H1 (cell line): ENCODE measurements at regions not wholly inside any gene's neighbourhood (a gene's known extent, or its start where the extent isn't known, plus 50 kb on each side); places are given as distances from the start of the nearest gene placed in this dataset.

Source experiments
- CTCF ChIA-PET: fragments of 300-600 bp; sonication (Branson Sonifier 250); formaldehyde crosslinking; loops from one replicate; lab custom pipeline; 2021; ENCODE audit not compliant: partially characterized antibody; lab: Charles Lee
- POLR2A ChIA-PET: fragments of 300-600 bp; sonication (Branson Sonifier 250); formaldehyde crosslinking; loops from one replicate; lab custom pipeline; 2021; ENCODE audit warnings: inconsistent platforms; ENCODE audit not compliant: partially characterized antibody; lab: Charles Lee
- DNase-seq, 2 experiments: peaks; one replicate each; pipeline versions ENCODE4 v3.0.0 to v3.0.0-alpha.2; 2010 to 2022; ENCODE audit warnings: low spot score in 2 of 2, low read depth in 1 of 2, mixed read lengths in 1 of 2
- FAIRE-seq: peaks from 2 replicates; lab custom pipeline; 2011; peaks lifted over from hg19 to GRCh38; lab: Jason Lieb, UNC
- H2AFZ ChIP-seq: 2 replicates; pipeline ENCODE4 v1.8.1; 2012; ENCODE audit warnings: low read length, inconsistent platforms
- H2AK5ac ChIP-seq: 2 replicates; pipeline ENCODE4 v1.6.1; 2013; ENCODE audit warnings: low read depth, low read length
- H2BK120ac ChIP-seq: replicated peaks from 2 replicates; pipeline ENCODE3; 2013; ENCODE audit warnings: low read depth, low read length, inconsistent platforms
- H2BK12ac ChIP-seq: 2 replicates; pipeline ENCODE4 v1.6.1; 2013; ENCODE audit warnings: low read depth, low read length
- H2BK15ac ChIP-seq: 2 replicates; pipeline ENCODE4 v1.6.1; 2013; ENCODE audit warnings: low read length
- H2BK20ac ChIP-seq: 2 replicates; pipeline ENCODE4 v1.6.1; 2013; ENCODE audit warnings: low read length
- H2BK5ac ChIP-seq: 2 replicates; pipeline ENCODE4 v1.6.1; 2013; ENCODE audit warnings: low read depth, low read length
- H3K14ac ChIP-seq: 2 replicates; pipeline ENCODE4 v1.6.1; 2013; ENCODE audit warnings: inconsistent platforms; ENCODE audit not compliant: insufficient read length
- H3K18ac ChIP-seq: 2 replicates; pipeline ENCODE4 v1.6.1; 2013; ENCODE audit warnings: low read length; ENCODE audit errors: extremely low read depth
- H3K23ac ChIP-seq: 2 replicates; pipeline ENCODE4 v1.6.1; 2013; ENCODE audit warnings: inconsistent platforms; ENCODE audit not compliant: insufficient read length
- H3K23me2 ChIP-seq: 2 replicates; pipeline ENCODE4 v1.6.1; 2013; ENCODE audit warnings: low read depth, low read length
- H3K27ac ChIP-seq: 2 replicates; pipeline ENCODE4 v1.6.1; 2011; ENCODE audit warnings: low read depth, low read length, inconsistent platforms
- H3K27me3 ChIP-seq, 4 experiments: replicated peaks in 1 of 4; 1 replicate in 1 of 4; 2 replicates in 3 of 4; pipeline versions ENCODE4 v1.6.1 to v1.8.1; 2011 to 2013; ENCODE audit warnings: low read length in 3 of 4, mild to moderate bottlenecking in 3 of 4, inconsistent platforms in 2 of 4, mixed read lengths in 2 of 4, moderate library complexity in 1 of 4; ENCODE audit not compliant: control insufficient read depth in 3 of 4, insufficient read depth in 3 of 4; ENCODE audit errors: extremely low read depth in 1 of 4
- H3K36me3 ChIP-seq, 4 experiments: 2 replicates each; pipeline versions ENCODE4 v1.6.1 to v1.8.1; 2011 to 2013; ENCODE audit warnings: mild to moderate bottlenecking in 4 of 4, low read length in 3 of 4, moderate library complexity in 2 of 4, control low read depth in 1 of 4, inconsistent platforms in 1 of 4; ENCODE audit not compliant: insufficient read depth in 4 of 4, control insufficient read depth in 2 of 4
- H3K4ac ChIP-seq: replicated peaks from 2 replicates; pipeline ENCODE3; 2013; ENCODE audit warnings: low read length, low read depth, mixed read lengths, inconsistent platforms; ENCODE audit not compliant: insufficient read length
- H3K4me1 ChIP-seq, 4 experiments: replicated peaks in 1 of 4; 1 replicate in 1 of 4; 2 replicates in 3 of 4; pipeline versions ENCODE4 v1.6.1 to v1.8.1; 2011 to 2013; ENCODE audit warnings: low read length in 3 of 4, inconsistent platforms in 2 of 4, mixed read lengths in 1 of 4; ENCODE audit not compliant: insufficient read depth in 4 of 4, control insufficient read depth in 3 of 4
- H3K4me2 ChIP-seq, 2 experiments: 2 replicates each; pipeline versions ENCODE4 v1.6.1 to v1.8.1; 2011 to 2013; ENCODE audit warnings: low read depth in 2 of 2, low read length in 2 of 2, control low read depth in 1 of 2, inconsistent platforms in 1 of 2, mild to moderate bottlenecking in 1 of 2; ENCODE audit not compliant: insufficient read depth in 1 of 2
- H3K4me3 ChIP-seq, 4 experiments: fragments of 200-600, 300-600 bp in 1 of 4; sonication (generic), shearing (Covaris generic), sonication (Bioruptor Twin) in 1 of 4; 2 replicates each; pipeline versions ENCODE4 v1.5.1 to v1.8.1; 2011 to 2016; ENCODE audit warnings: low read length in 4 of 4, low read depth in 3 of 4, control low read depth in 2 of 4, inconsistent platforms in 2 of 4, mild to moderate bottlenecking in 2 of 4, mixed read lengths in 1 of 4, moderate library complexity in 1 of 4; ENCODE audit not compliant: insufficient read depth in 2 of 4; ENCODE audit errors: extremely low read depth in 1 of 4
- H3K56ac ChIP-seq: replicated peaks from 2 replicates; pipeline ENCODE3; 2013; ENCODE audit warnings: low read depth, mild to moderate bottlenecking, mixed read lengths, low read length, inconsistent platforms; ENCODE audit not compliant: insufficient read length
- H3K79me1 ChIP-seq: 2 replicates; pipeline ENCODE4 v1.6.1; 2013; ENCODE audit warnings: low read depth, low read length, control low read depth
- H3K79me2 ChIP-seq, 2 experiments: 2 replicates each; pipeline versions ENCODE4 v1.6.1 to v1.8.1; 2012 to 2013; ENCODE audit warnings: low read length in 2 of 2, mild to moderate bottlenecking in 2 of 2, inconsistent platforms in 1 of 2; ENCODE audit not compliant: insufficient read depth in 2 of 2, control insufficient read depth in 1 of 2
- H3K9ac ChIP-seq, 4 experiments: replicated peaks in 1 of 4; 1 replicate in 1 of 4; 2 replicates in 3 of 4; pipeline versions ENCODE4 v1.6.1 to v1.8.1; 2011 to 2013; ENCODE audit warnings: low read depth in 3 of 4, low read length in 3 of 4, control low read depth in 2 of 4, mild to moderate bottlenecking in 2 of 4, moderate library complexity in 2 of 4, inconsistent platforms in 1 of 4; ENCODE audit errors: extremely low read depth in 1 of 4
- H3K9me3 ChIP-seq, 2 experiments: 2 replicates each; pipeline versions ENCODE4 v1.6.1 to v1.8.1; 2012 to 2013; ENCODE audit warnings: mild to moderate bottlenecking in 2 of 2, moderate library complexity in 2 of 2, control low read depth in 1 of 2, inconsistent platforms in 1 of 2, low read depth in 1 of 2, low read length in 1 of 2, mixed read lengths in 1 of 2; ENCODE audit not compliant: insufficient read depth in 2 of 2
- H4K20me1 ChIP-seq, 2 experiments: replicated peaks in 1 of 2; 2 replicates each; pipeline versions ENCODE3 to v1.8.1; 2011 to 2013; ENCODE audit warnings: inconsistent platforms in 2 of 2, low read length in 2 of 2, mild to moderate bottlenecking in 1 of 2; ENCODE audit not compliant: insufficient read depth in 2 of 2, control insufficient read depth in 1 of 2
- H4K5ac ChIP-seq: 2 replicates; pipeline ENCODE4 v1.6.1; 2013; ENCODE audit warnings: low read length, low read depth, mixed read lengths, inconsistent platforms; ENCODE audit not compliant: insufficient read length
- H4K8ac ChIP-seq: 2 replicates; pipeline ENCODE4 v1.8.0; 2013; ENCODE audit warnings: mild to moderate bottlenecking, moderate library complexity, low read length, inconsistent platforms; ENCODE audit not compliant: insufficient read depth; ENCODE audit errors: extremely low read depth
- H4K91ac ChIP-seq: replicated peaks from 2 replicates; pipeline ENCODE3; 2013; ENCODE audit warnings: low read length, mixed read lengths, inconsistent platforms; ENCODE audit not compliant: insufficient read length
- ASH2L ChIP-seq: fragments of 200-600, 300-600 bp; sonication (generic); IDR thresholded peaks from one replicate; pipeline ENCODE4 v1.7.1; 2017; ENCODE audit warnings: low read length
- CBX8 ChIP-seq: fragments of 300-800, 300-1000 bp; sonication (generic); IDR thresholded peaks from 2 replicates; pipeline ENCODE4 v1.7.1; 2016; ENCODE audit warnings: low read depth, low read length, borderline replicate concordance
- CEBPB ChIP-seq: IDR thresholded peaks from 2 replicates; pipeline ENCODE4 v1.6.1; 2012; ENCODE audit warnings: low read depth, low read length
- CHD2 ChIP-seq: IDR thresholded peaks from 2 replicates; pipeline ENCODE4 v1.6.1; 2012; ENCODE audit warnings: low read length, improper control_type of control experiment
- CREB1 ChIP-seq: IDR thresholded peaks from 2 replicates; pipeline ENCODE4 v1.6.1; 2012; ENCODE audit warnings: inconsistent platforms
- JUN ChIP-seq: IDR thresholded peaks from 2 replicates; pipeline ENCODE4 v1.6.1; 2011; ENCODE audit warnings: low read depth, mild to moderate bottlenecking, improper control_type of control experiment, low read length
- KDM4A ChIP-seq: IDR thresholded peaks from one replicate; pipeline ENCODE4 v1.7.1; 2012; ENCODE audit warnings: low read depth, mild to moderate bottlenecking, moderate library complexity, low read length, inconsistent platforms; ENCODE audit not compliant: severe bottlenecking
- SAP30 ChIP-seq: fragments of 300-600 bp; sonication (generic); IDR thresholded peaks from 2 replicates; pipeline ENCODE4 v1.7.1; 2012; ENCODE audit warnings: low read length, moderate library complexity, mild to moderate bottlenecking, inconsistent platforms; ENCODE audit not compliant: insufficient read depth, insufficient replicate concordance
- SIN3A ChIP-seq, 2 experiments: IDR thresholded peaks in 1 of 2; conservative IDR thresholded peaks in 1 of 2; 2 replicates each; pipeline ENCODE4 v1.6.1; 2011 to 2012; ENCODE audit warnings: low read length in 2 of 2, improper control_type of control experiment in 1 of 2, low read depth in 1 of 2, mild to moderate bottlenecking in 1 of 2
- SIRT6 ChIP-seq: IDR thresholded peaks from one replicate; pipeline ENCODE4 v1.7.1; 2012; ENCODE audit warnings: low read length, inconsistent platforms
- TAF1 ChIP-seq: IDR thresholded peaks from 2 replicates; pipeline ENCODE4 v1.6.1; 2011; ENCODE audit warnings: mild to moderate bottlenecking, low read depth, low read length
- WGBS, 2 experiments: shearing (Covaris generic) in 1 of 2; methylation state at CpG; one replicate each; pipeline versions ENCODE4 v1.1.6 to v1.1.7; 2013 to 2015; ENCODE audit warnings: low lambda C conversion rate in 2 of 2, mixed read lengths in 2 of 2, inconsistent platforms in 1 of 2, low coverage in 1 of 2, missing lambda C conversion rate in 1 of 2; ENCODE audit not compliant: insufficient replicate concordance in 2 of 2, insufficient coverage in 1 of 2, insufficient read length in 1 of 2; ENCODE audit errors: extremely low coverage in 1 of 2, missing lambda C conversion rate in 1 of 2; 5-methylcytosine and 5-hydroxymethylcytosine counted together

GRCh38 chr10:87603769-87604168 lies 55.9 kb upstream of the PAPSS2 start:
- H3K4me1 ChIP-seq: peaks cover 0 to 10% (median 6%) of the 10 kb centered on the region in 4 experiments; a peak in 5 of 7 replicates
- no peaks in the 10 kb centered on the region for H3K23me2 ChIP-seq
- H4K5ac ChIP-seq: no peak overlapping the region
- no peaks in the 10 kb centered on the region for H3K79me1 ChIP-seq
- no peak overlapping the region for H3K4ac ChIP-seq
- no peak overlapping the region for H3K27ac ChIP-seq
- no peak overlapping the region for H3K23ac ChIP-seq
- ChIA-PET CTCF (interaction anchor here (0.9 kb wide), 1 partner anchor 42 kb away, joined by 3 read pairs; no protein-coding TSS in a partner anchor), POLR2A (interaction anchor here (1.1 to 1.2 kb wide), 3 partner anchors 8 to 23 kb away, joined by 3 read pairs; no protein-coding TSS in a partner anchor)
- no peak overlapping the region for H2BK120ac ChIP-seq
- H2AFZ ChIP-seq: no peak overlapping the region; the same call in 1 of the 2 replicates
- no peaks in the 10 kb centered on the region for H3K9me3 ChIP-seq
- DNase-seq (no peak), FAIRE-seq (no peak)
- H3K56ac ChIP-seq: no peak overlapping the region
- H4K20me1 ChIP-seq: no peaks in the 10 kb centered on the region
- no peak overlapping the region for H2BK5ac ChIP-seq
- no peak overlapping the region for H3K14ac ChIP-seq
- H3K9ac ChIP-seq: no peak overlapping the region
- 0 out of 2 replicates have a peak overlapping the region, but pooled peaks have one; percentile 64 for H2BK20ac ChIP-seq
- no peak overlapping the region for H2BK15ac ChIP-seq
- no peak overlapping the region for H2AK5ac ChIP-seq
- H2BK12ac ChIP-seq: peak overlapping the region; percentile 46; the same call in 1 of the 2 replicates
- no peak overlapping the region for H3K18ac ChIP-seq
- H3K4me3 ChIP-seq: no peak overlapping the region
- H4K91ac ChIP-seq: no peak overlapping the region
- TF ChIP-seq CHD2: no peak
- TF ChIP-seq KDM4A: no peak
- no peak for TF ChIP-seq CREB1
- no peak for TF ChIP-seq CBX8
- no peak for TF ChIP-seq SAP30
- TF ChIP-seq CEBPB: no peak
- no peak for TF ChIP-seq ASH2L
- no peak for TF ChIP-seq SIN3A (conservative IDR thresholded peaks at IDR 0.05 in 1 of 2, IDR thresholded peaks at IDR 0.05 in 1 of 2; ENCODE audit: low read depth in 1 of 2, low read length in 2 of 2)
- TF ChIP-seq TAF1: no peak
- no peak for TF ChIP-seq SIRT6
- TF ChIP-seq JUN: no peak
- no peaks in the 10 kb centered on the region for H3K36me3 ChIP-seq
- no peak overlapping the region for H4K8ac ChIP-seq
- H3K4me2 ChIP-seq: no peak overlapping the region
- H3K27me3 ChIP-seq: no peaks in the 10 kb centered on the region
- WGBS, 2 experiments: 94% methylated on average over 4 of the region's 4 CpGs; no CpG with 5 or more reads in 1 of the 2 experiments
- H3K79me2 ChIP-seq: no peaks in the 10 kb centered on the region
